ENCODE measurements at regions not wholly inside any gene's neighbourhood (a gene's known extent, or its start where the extent isn't known, plus 50 kb on each side); places are given as distances from the start of the nearest gene placed in this dataset.

DNA sequence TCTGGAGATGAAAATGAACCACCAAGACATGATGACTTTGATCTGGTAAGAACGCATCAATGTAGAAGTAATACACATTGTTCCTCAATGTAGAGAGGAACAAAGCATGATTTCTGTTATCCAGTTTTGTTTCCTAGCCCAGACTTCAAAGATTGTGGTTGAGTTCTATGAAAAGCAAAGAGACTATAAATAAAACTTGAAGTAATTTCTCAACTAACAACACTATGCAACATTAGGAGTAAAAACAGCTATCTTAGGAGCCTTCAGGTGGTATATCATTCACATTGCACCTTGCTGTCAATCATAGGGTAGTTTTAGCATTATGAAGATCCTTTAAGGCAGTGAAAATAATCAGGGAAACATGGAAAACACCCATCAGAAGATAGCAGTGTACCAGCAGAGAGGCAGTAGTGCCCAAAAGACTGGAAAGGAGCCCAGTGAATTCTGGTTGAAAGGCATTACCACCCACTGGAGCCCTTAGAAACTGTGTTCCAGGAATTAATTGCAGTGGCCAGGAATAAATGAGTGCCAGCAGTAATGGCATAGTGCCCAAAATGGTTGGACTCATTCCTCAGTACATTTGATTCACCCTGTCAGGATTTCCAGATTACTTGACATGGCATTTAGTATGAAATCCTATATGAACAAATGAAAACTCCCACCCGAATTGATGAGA, 300.7 kb upstream of the CXXC4 start:
- FAIRE-seq: no peak

DNA sequence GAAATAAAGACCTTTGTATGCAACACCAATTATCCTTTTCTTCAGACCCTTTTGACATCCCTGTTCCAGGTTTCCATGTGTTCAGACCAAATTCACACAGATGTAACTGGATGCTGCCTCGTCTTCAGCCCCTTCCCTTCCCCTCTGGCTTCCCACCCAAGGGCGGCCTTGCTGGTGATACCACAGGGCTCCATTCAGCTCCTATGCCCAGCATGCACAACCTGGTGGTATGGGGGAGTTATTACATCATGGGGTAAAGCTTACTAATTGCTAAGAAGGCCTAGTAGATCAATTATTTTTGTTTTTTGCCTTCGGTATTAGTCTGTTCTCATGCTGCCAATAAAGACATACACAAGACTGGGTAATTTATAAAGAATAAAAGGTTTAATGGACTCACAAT, 317.0 kb upstream of the CXXC4 start:
- FAIRE-seq: no peak

DNA sequence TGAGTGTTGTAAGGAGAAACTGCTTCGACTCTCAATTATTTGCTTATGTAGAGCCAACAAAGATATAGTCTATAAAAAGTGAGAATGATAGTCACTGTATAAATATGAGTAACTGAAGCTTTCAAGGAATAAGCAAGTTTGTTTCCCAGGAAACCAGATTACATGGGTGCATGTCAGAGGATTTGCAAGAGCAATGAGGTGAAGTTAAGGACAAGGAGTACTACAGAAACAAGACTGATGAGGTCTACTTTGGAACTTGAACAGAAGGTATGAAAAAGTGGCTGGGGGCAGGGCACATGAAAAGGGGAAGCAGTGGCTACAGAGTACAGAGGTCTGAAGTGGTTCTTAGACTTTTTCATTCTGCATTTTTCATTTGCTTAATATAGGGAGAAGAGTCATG, 321.0 kb upstream of the CXXC4 start:
- no peak for FAIRE-seq

DNA sequence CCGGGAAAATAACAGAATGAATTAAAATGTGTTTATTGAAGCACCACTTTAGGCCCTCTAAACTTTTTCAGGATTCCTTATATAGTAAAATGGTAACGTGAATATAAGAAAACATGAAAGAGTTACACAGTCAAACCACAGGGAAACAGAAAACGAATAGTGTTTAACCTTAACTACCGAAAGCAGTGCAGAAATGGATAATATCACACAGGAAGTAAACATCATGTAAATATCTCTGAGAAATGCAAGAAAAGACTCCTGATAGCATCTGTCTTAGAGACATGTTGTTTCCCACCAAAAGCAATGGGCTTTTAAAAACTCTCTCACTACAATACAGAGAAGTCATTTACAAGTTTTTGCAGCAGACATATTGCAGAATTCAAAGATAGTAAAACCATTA, 323.9 kb upstream of the CXXC4 start:
- no peak for FAIRE-seq

DNA sequence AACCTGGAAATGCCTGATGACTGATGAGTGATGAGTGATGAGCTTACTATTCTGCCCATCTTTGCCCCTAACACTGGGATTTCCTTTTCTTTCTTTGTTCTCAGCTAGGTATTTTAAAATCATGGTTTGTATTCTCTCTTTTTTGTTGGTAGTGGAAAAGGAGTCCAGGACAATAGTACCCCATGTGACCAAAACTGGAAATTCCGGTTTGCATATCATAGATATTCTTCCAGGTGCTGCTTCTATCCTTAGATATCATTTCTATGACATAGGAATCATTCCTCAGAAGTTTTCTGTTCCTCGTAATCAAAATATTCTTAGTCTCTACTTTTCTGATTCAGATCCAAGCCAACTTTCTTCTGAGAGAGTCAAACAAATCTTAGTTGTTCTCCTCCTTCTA, 320.5 kb upstream of the TET2 start:
- FAIRE-seq: no peak

DNA sequence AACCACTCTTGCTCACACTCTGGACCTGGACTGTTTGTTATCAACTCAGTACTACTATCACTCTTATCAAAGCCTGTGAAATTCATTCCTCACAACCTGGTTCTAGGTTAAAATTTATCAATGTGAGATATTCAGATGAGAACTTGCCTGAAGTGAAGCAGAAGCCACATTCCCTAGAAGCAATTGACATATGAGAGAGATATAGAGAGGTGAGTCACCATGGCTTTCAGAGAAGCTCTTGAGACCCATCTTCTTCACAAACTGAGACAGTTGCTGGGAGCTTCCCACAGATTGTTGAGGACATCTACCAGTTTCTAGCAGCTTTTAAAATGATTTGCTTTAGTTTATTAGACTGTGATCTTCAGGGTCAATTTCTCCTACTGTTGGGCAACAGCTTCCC, 316.9 kb upstream of the TET2 start:
- FAIRE-seq: no peak

DNA sequence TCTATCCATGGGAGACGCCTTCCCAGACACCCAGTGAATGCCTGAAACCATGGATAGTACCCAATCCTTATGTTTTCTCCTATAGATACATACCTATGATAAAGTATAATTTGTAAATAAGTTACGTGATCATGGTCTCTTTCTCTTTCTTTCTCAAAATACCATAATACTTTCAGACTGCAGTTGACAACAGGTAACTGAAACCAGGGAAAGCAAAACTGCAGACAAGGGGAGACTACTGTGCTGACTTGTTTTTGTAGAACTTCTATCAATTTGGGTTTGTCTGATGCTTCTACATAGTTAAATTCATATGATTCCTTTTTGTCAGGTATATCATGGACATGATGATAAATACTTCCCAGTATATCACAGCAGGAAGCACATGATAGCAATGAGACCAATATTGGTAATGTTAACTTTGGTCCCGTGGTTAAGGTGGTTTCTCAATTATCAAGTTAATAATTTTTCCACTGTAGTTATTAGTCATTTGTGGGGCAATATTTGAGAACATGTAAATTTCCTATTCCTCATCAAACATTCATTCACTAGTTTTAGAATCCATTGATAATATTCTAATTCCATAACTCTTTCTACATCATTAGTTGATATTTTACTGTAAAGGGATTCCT, 298.0 kb upstream of the TET2 start:
- no peak for FAIRE-seq

DNA sequence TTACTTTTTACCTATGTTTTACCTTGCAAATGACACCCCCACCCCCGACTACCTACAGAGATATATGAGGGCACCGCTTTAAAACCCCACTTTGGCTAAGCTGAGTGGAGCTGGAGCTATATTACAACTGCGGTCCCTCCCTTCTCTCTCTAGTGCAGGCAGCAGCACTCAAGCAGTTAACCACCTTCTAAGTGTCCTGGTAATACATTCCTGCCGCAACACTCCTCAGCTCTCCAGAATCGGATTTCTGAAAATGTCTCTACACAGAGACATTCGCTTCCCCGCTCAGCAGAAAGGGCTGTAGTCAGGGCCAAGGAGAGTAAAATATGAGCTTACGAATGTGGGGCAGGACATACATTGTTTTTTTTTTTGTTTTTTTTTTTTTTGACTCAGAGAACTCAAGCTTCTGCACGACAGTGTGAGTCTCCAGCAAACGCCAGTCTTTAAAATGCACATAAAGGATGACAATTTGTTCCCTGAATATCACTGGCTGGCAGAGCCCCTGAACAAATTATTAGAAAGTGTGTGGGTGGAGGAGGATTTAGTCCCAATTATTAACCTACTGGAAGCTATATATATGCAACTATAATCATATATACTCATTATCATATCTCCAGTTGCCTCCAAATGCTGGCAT, 287.0 kb upstream of the TET2 start:
- FAIRE-seq: no peak

DNA sequence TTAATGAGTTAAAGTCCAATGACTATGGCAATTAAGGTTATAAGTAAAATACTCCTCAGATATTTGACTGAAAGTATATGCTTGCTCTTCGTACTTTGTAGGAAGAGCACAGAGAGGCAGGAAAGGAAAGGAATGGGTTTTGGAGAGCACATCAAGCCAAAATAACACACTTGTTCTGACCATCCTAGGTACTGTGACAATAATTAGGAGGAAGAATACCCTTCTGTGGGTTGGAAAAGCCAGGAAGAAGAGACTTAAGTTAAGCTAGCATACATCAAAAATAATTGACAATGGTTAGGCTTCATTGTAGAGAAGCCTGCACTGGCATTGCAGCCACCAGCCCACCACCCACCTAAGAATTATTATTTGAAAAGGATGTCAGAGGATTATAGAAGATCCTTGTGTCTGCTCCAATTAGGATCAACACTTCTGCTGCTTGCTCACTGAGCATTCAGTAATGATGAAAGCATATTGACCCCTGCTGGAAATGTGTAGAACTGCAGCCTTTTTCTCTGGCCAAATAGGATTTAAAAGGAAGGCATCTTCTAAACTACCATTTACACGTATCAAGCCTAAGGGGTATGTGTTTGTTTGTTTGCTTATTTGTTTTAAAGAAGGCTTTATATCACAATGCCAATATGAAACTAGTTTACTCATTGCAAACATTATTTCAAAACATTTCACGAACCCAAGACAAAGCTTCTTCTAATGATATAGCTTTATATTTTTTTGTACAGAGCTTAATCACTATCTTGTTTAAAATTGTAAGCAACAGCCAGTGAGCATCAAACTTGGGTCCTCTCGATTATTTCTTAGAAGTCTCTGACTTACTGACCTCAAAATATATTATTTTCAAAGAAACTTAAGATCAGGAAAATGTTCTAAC, 286.2 kb upstream of the TET2 start:
- peak; percentile 91 for FAIRE-seq

DNA sequence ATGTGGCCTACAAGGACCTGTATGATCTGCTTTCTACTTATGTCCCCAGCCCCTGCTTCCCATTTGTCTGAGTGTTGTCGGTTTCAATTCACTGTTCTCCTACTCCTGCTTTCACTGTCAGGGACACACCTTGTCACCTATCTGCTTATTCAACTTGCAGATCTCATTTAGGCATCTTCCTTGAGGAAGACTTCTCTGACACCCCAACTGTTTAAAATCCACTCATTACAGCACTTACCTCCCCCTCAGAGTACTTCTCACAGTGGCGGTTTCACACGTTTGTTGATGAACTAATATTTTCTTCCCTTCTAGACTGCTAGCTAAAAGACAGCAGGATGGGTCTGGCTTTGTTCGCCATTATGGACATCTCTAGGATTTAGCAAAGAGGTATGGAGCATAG, 279.9 kb upstream of the TET2 start:
- no peak for FAIRE-seq

DNA sequence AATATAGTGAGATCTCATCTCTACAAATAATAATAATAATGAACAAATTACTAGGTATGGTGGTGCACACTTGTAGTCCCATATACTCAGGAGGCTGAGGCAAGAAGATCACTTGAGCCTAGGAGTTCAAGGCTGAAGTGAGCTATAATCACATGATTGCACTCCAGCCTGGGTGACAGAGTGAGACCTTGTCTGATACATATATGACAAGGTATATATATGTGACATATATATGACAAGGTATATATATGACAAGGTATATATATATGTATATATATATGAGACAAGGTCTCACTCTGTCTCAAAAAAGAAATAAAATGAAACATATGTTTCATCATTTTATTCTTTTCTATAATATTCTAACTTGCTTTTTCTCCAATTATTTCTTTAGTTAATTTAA, 278.1 kb upstream of the TET2 start:
- FAIRE-seq: no peak

DNA sequence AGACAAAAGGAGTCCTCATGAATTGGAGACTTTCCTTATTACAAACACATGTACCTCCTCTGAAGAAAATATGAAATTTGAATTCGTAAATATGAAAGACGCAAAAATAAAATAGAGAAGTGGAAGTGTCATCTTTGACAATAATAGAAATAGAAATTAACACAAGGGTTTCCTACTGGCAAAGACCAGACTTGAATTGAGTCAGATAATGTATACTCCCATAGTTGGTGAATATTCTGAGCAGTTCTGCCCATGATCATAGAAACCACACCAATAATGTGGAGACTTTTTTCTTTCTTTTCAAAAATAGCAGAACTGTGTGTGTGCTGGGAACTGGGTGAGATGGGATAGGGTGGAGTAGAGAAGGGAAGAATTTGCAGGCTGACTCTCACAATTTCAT, 277.7 kb upstream of the TET2 start:
- FAIRE-seq: no peak

DNA sequence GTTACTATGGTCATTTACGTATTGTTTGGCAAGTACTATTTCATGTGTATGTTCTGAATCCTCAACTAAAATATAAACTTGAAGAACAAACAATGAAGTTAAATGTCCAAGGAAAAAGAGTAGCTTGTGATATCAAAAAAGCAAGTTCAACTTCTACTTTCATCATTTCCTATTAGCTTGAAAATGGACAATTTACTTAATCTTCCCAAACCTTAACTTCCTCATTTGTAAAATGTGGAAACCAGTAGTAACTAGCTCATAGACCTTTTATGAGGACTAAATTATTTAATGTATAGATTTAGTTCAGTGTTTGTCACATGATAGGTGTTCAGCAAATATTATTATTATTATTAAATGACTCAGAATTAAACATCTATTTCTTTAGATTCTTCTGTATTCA, 276.8 kb upstream of the TET2 start:
- no peak for FAIRE-seq

DNA sequence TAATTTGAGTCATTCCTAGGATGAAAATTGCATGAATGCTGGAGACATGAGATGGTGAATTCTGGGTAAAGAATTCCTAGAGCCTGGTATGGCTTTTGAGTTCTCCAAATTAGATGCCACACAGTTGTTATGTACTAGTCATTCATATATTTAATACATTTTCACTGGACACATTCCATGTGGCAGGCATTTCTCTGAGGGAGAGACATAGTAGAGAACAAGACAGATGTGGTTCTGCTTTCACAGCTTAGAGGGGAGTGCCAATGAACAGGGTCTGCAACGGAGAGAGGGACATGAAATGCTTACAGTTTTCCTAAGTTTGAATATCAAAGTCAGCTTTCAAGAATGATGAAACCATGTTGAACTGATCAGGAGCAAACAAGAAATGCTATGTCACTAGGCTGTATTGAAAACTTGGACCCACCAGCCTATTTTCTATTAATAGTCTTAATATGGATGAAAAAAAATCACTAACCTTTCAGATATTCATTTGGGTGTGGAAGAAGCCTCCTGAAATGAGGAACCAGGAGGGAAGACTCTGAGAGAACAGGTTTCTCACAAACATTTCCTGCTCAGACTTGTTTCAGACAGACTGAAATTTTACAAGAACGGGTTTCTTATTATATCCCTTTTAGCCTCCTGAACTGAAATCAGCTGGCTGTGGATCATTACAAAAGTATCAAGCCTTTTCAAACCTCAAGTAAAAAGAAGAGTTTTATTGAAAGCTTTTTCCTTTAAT, 276.0 kb upstream of the TET2 start:
- FAIRE-seq: no peak

DNA sequence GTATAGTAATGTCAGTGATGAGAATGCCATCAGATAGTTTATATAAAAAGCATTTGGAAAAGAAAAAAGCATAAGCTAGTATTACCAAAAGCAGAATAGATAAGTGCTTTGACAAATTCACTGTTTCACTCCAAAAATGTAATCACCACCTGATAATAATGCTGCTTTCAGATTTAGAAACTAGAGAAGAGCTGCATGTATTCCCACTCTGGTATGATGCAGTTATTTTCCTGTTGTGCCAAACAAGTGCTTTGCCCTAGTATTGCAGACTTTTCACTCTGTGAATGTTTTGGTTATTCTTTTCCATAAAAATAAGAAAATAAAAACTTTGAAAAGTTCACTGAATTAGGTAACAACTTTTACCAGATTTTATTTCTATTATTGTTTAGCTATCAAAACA, 267.7 kb upstream of the TET2 start:
- peak; percentile 14 for FAIRE-seq

DNA sequence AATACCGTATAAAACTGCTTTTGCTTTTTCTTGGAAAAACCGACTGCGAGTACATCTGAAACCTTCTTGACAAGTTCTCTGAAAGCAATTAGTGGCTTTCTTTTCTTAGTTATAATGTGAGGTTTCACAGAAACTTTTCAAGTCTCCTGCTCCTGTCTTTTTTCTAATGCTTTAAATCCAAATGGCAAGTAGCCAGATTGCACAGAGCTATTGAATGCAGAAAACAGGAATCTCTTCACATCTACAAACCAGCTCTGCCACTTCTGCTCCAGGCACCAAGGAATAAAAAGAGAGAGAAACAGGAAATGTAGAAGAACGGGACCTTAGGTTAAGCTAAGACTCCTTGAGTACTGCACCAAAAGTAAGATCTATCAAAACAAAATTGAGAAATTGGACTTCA, 267.3 kb upstream of the TET2 start:
- FAIRE-seq: no peak

DNA sequence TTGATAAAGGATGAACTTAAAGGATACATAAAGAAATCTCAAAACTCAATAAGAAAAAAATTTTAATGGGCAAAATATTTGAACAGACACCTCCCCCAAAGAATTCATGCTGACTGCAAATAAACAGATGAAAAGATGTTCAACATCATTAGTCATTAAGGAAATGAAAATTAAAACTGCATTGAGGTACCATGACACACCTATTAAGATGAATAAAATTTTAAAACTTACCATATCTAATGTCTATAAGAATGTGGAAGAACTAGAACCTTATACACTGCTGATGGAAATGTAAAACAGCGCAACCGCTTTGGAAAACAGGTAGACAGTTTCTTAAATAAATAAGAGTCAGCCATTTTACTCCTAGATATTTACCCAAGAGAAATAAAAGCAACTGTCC, 266.8 kb upstream of the TET2 start:
- FAIRE-seq: no peak

DNA sequence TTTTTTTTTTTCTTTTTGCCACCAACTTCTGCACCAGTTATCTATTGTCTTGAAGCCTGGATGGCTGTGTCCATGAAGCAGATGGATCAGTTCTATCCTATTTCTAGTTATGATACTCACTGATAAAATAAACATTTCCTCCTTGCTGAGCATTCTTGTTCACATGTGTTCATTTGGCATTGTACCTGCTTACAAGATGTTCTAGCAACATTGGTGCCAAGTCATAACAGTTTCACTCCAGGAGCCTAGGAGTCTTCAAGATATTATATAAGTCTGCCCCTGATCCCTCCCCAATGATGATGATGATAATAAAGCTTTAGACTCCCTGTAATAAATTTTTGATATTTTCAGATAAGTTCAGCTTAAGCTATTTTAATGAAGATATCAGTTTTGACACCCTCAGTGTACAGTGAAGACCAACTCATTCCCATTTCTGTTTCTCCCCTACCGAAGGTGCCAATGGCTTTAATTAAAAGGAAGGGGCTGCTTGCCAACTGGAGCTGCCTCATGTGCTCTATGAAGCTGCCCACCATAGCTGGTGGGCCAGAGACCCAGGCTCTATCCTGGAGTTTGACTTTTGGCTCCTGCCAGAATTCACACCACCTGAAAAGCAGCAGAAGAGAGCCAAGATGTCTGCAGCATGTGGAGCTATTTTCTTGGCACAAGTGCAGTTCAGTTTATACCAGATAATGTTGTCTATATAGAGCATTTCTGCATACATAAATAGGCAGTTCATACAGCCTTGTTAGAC, 265.4 kb upstream of the TET2 start:
- no peak for FAIRE-seq

DNA sequence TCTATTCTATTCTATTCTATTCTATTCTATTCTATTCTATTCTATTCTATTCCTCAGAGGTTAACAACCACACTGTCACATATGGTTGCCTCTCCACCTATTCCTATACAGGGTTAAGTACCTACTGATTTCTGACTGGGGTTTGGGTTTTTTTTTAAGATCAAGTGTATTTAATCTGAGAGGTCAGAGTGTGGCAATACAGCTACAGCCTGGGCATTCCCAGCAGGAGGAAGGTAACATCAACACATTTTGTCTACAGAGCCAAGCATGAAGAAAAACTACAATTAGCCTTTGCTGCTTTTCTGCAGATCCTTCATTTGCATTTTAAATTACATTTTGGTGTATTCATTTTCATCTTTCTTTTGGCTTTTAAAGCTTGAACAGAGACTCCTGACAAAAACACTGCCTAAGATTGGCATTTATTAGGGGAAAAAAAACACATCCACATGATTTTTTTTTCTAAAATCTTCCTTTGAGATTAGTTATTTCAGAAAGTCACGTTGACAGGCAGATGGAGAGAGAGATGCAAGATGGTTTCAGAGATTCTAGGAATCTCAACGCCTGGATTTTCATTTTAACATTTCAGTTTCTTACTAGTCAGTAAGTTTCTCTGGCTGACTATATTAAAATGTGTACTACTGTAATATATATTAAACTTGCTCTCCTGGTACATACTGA, 255.9 kb upstream of the TET2 start:
- FAIRE-seq: no peak

DNA sequence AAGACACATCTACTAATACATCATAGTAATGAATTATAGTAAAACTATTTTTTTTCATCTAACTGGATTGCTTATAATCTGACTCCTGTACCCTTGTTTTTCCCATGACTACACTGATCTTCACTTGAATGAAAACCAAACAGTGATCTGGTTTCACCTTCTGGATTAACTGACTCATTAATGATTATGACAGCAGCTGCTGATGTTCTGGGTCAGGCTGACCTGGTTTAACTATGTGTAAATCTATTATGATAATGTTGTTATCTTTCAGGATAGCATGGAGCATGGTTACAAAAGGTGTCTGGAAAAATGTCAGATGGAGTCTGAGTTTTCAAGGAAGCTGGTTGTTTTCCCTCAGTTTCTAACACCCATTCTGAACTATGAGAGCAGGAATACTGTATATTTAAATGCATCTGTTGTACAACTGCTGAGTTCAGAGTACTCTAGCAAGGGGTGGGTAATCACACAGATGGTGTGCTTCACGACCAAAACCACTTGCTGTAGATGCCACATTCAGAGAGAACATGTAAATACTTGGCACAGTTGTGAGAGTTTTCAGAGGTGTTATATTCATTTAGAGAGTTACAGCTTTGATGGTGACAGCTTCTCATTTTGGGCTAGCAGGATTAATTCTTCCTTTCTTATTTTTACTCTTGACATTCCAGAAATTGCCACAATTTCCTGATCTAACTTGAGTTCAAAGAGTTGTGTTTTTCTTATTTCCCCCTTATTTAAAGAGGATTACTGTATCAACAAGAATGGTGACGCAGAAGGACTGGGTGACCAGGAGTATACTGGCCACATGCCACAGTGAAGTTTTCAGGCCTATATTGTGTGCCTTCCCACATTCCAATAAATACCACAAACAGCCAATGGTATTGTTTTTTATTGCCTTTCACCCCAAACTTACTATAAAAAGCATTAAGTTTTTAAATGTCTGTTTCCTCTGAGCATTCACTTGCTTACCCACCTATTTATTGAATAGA, 249.7 kb upstream of the TET2 start:
- FAIRE-seq: no peak

Data from A204.1 (cell line).